IMR-90 (cell line): ENCODE measurements at regions not wholly inside any gene's neighbourhood (a gene's known extent, or its start where the extent isn't known, plus 50 kb on each side); places are given as distances from the start of the nearest gene placed in this dataset.

Experiments
- ATAC-seq: fragments of 200-7000 bp; cut with Tn5 transposase; 2 replicates; pipeline ENCODE4 v1.9.1; 2020; ENCODE audit warnings: low read depth, mild to moderate bottlenecking, moderate library complexity
- BruUV-seq: library from RNA; stranded (reverse); fragments of 400-500 nt; replicated peaks from 2 replicates; lab custom pipeline; 2021; lab: Mats Ljungman, UMichigan
- CTCF ChIA-PET: fragments of 300-600 bp; formaldehyde crosslinking; extraction: SDS; loops from one replicate; lab custom pipeline; 2021; ENCODE audit warnings: antibody characterized with exemption; lab: Yijun Ruan, JAX
- POLR2A ChIA-PET: fragments of 300-600 bp; sonication (Branson Sonifier 250); formaldehyde crosslinking; loops from one replicate; lab custom pipeline; 2022; ENCODE audit warnings: antibody characterized with exemption; ENCODE audit not compliant: unreplicated experiment; lab: Charles Lee
- DNase-seq: peaks from one replicate; pipeline ENCODE4 v3.0.0; 2013
- H2AFZ ChIP-seq: replicated peaks from 2 replicates; pipeline ENCODE3; 2013; ENCODE audit warnings: low read length, mild to moderate bottlenecking; ENCODE audit not compliant: poor library complexity
- H2AK5ac ChIP-seq: 2 replicates; pipeline ENCODE4 v1.6.1; 2013; ENCODE audit warnings: low read depth, low read length, inconsistent platforms
- H2AK9ac ChIP-seq: replicated peaks from 2 replicates; pipeline ENCODE3; 2013; ENCODE audit warnings: mild to moderate bottlenecking, low read depth, low read length, moderate library complexity; ENCODE audit not compliant: poor library complexity
- H2BK120ac ChIP-seq: 2 replicates; pipeline ENCODE4 v1.6.1; 2013; ENCODE audit warnings: low read depth, low read length, inconsistent platforms
- H2BK15ac ChIP-seq: 3 replicates; pipeline ENCODE4 v1.6.1; 2013; ENCODE audit warnings: low read depth, low read length, inconsistent platforms
- H2BK20ac ChIP-seq: 2 replicates; pipeline ENCODE4 v1.6.1; 2013; ENCODE audit warnings: low read depth, mild to moderate bottlenecking, inconsistent platforms, low read length, moderate library complexity
- H2BK5ac ChIP-seq: 2 replicates; pipeline ENCODE4 v1.6.1; 2013; ENCODE audit warnings: mild to moderate bottlenecking, low read depth, low read length, inconsistent platforms; ENCODE audit not compliant: poor library complexity, severe bottlenecking
- H3K14ac ChIP-seq: replicated peaks from 2 replicates; pipeline ENCODE4 v1.6.1; 2013; ENCODE audit warnings: low read depth, low read length, inconsistent platforms
- H3K18ac ChIP-seq: 2 replicates; pipeline ENCODE4 v1.6.1; 2013; ENCODE audit warnings: low read depth, low read length, control low read depth
- H3K23ac ChIP-seq: 2 replicates; pipeline ENCODE4 v1.6.1; 2013; ENCODE audit warnings: low read depth, low read length, inconsistent platforms
- H3K27ac ChIP-seq: 2 replicates; pipeline ENCODE4 v1.5.1; 2013; ENCODE audit warnings: mild to moderate bottlenecking, control low read depth, low read length; ENCODE audit not compliant: insufficient read depth
- H3K27me3 ChIP-seq: 2 replicates; pipeline ENCODE4 v1.6.1; 2013; ENCODE audit warnings: low read length; ENCODE audit not compliant: control insufficient read depth, insufficient read depth
- H3K36me3 ChIP-seq: 2 replicates; pipeline ENCODE4 v1.6.1; 2013; ENCODE audit warnings: low read length, mixed read lengths; ENCODE audit not compliant: control insufficient read depth, insufficient read depth
- H3K4ac ChIP-seq: 2 replicates; pipeline ENCODE4 v1.6.1; 2013; ENCODE audit warnings: low read depth, low read length, inconsistent platforms
- H3K4me1 ChIP-seq: 2 replicates; pipeline ENCODE4 v1.6.1; 2013; ENCODE audit warnings: low read length, mixed read lengths; ENCODE audit not compliant: control insufficient read depth, insufficient read depth
- H3K4me2 ChIP-seq: 2 replicates; pipeline ENCODE4 v1.6.1; 2013; ENCODE audit warnings: low read depth, mild to moderate bottlenecking, control low read depth, low read length, moderate library complexity
- H3K4me3 ChIP-seq: 2 replicates; pipeline ENCODE4 v1.5.1; 2013; ENCODE audit warnings: low read depth, mild to moderate bottlenecking, control low read depth, low read length, moderate library complexity; ENCODE audit not compliant: insufficient read depth
- H3K56ac ChIP-seq: 2 replicates; pipeline ENCODE4 v1.6.1; 2013; ENCODE audit warnings: low read length, inconsistent platforms; ENCODE audit not compliant: insufficient read depth; ENCODE audit errors: extremely low read depth
- H3K79me1 ChIP-seq, 2 experiments: 2 replicates each; pipeline ENCODE4 v1.6.1; 2013; ENCODE audit warnings: low read length in 2 of 2, inconsistent platforms in 1 of 2, low read depth in 1 of 2
- H3K9ac ChIP-seq: 2 replicates; pipeline ENCODE4 v1.6.1; 2013; ENCODE audit warnings: low read depth, low read length, control low read depth
- H3K9me1 ChIP-seq: 2 replicates; pipeline ENCODE4 v1.6.1; 2013; ENCODE audit warnings: low read length, inconsistent platforms; ENCODE audit not compliant: insufficient read depth
- H3K9me3 ChIP-seq: 2 replicates; pipeline ENCODE4 v1.6.1; 2013; ENCODE audit warnings: low read length; ENCODE audit not compliant: control insufficient read depth, insufficient read depth
- H4K20me1 ChIP-seq: 2 replicates; pipeline ENCODE4 v1.6.1; 2013; ENCODE audit warnings: low read length, inconsistent platforms; ENCODE audit not compliant: insufficient read depth
- H4K5ac ChIP-seq: 2 replicates; pipeline ENCODE4 v1.6.1; 2013; ENCODE audit warnings: mild to moderate bottlenecking, low read depth, low read length, control low read depth
- H4K8ac ChIP-seq, 2 experiments: 2 replicates each; pipeline ENCODE4 v1.6.1; 2013; ENCODE audit warnings: low read depth in 2 of 2, low read length in 2 of 2, control low read depth in 1 of 2, inconsistent platforms in 1 of 2
- H4K91ac ChIP-seq: 2 replicates; pipeline ENCODE4 v1.6.1; 2013; ENCODE audit warnings: low read depth, low read length, inconsistent platforms; ENCODE audit not compliant: insufficient read depth
- BHLHE40 ChIP-seq: fragments of 150-350 bp; IDR thresholded peaks from 2 replicates; pipeline ENCODE4 v1.6.1; 2016; ENCODE audit warnings: mild to moderate bottlenecking, low read depth, low read length
- CEBPB ChIP-seq: IDR thresholded peaks from 2 replicates; pipeline ENCODE4 v1.6.1; 2012; ENCODE audit warnings: low read depth, low read length, improper control_type of control experiment
- CHD1 ChIP-seq: IDR thresholded peaks from 2 replicates; pipeline ENCODE4 v1.6.1; 2012; ENCODE audit warnings: low read depth, low read length, improper control_type of control experiment
- ELK1 ChIP-seq: fragments of 150-350 bp; IDR thresholded peaks from 2 replicates; pipeline ENCODE4 v1.6.1; 2016; ENCODE audit warnings: low read depth, mild to moderate bottlenecking, low read length, moderate library complexity, borderline replicate concordance
- FOS ChIP-seq: fragments of 150-350 bp; IDR thresholded peaks from 2 replicates; pipeline ENCODE4 v1.6.1; 2016; ENCODE audit warnings: low read depth, low read length
- MAFK ChIP-seq: IDR thresholded peaks from 2 replicates; pipeline ENCODE4 v1.6.1; 2012; ENCODE audit warnings: low read depth, low read length, improper control_type of control experiment
- MAZ ChIP-seq: IDR thresholded peaks from 2 replicates; pipeline ENCODE4 v1.6.1; 2012; ENCODE audit warnings: low read depth, mild to moderate bottlenecking, low read length, improper control_type of control experiment, moderate library complexity, borderline replicate concordance
- MXI1 ChIP-seq: IDR thresholded peaks from 2 replicates; pipeline ENCODE4 v1.6.1; 2012; ENCODE audit warnings: low read depth, mild to moderate bottlenecking, low read length, moderate library complexity, borderline replicate concordance
- NFE2L2 ChIP-seq: fragments of 150-350 bp; IDR thresholded peaks from 2 replicates; pipeline ENCODE4 v1.6.1; 2016; ENCODE audit warnings: low read depth, mild to moderate bottlenecking, low read length
- POLR2A ChIP-seq: IDR thresholded peaks from 2 replicates; pipeline ENCODE4 v1.6.1; 2012; ENCODE audit warnings: mild to moderate bottlenecking, low read depth, low read length
- RAD21 ChIP-seq: IDR thresholded peaks from 2 replicates; pipeline ENCODE4 v1.6.1; 2012; ENCODE audit warnings: low read length, improper control_type of control experiment
- RCOR1 ChIP-seq: IDR thresholded peaks from 2 replicates; pipeline ENCODE4 v1.6.1; 2012; ENCODE audit warnings: mild to moderate bottlenecking, low read length, improper control_type of control experiment; ENCODE audit not compliant: insufficient replicate concordance
- RFX5 ChIP-seq: IDR thresholded peaks from 2 replicates; pipeline ENCODE4 v1.8.0; 2012; ENCODE audit warnings: low read depth, mild to moderate bottlenecking, low read length, moderate library complexity
- USF2 ChIP-seq: fragments of 150-350 bp; IDR thresholded peaks from 2 replicates; pipeline ENCODE4 v1.6.1; 2017; ENCODE audit warnings: mild to moderate bottlenecking, antibody characterized with exemption, low read length, low read depth
- WGBS, 2 experiments: methylation state at CpG; one replicate each; pipeline versions ENCODE4 v1.1.5 to v1.1.7; 2013; ENCODE audit warnings: missing lambda C conversion rate in 2 of 2; ENCODE audit not compliant: insufficient read length in 1 of 2; ENCODE audit errors: extremely low coverage in 2 of 2; 5-methylcytosine and 5-hydroxymethylcytosine counted together
- dilution Hi-C: fragments of 300-500 bp; cut with HindIII; formaldehyde crosslinking; loops from one replicate; pipeline ENCODE4 v1.14.3; 2018; ENCODE audit warnings: low sequenced_read_pairs; ENCODE audit not compliant: unreplicated experiment
- in situ Hi-C: fragments of 300-500 bp; cut with MboI; formaldehyde crosslinking; loops from 3 replicates; pipeline ENCODE4 v1.14.3; 2019; ENCODE audit warnings: low sequenced_read_pairs, inconsistent platforms, mixed read lengths
- intact Hi-C: fragments of 100-400 bp; cut with micrococcal nuclease; formaldehyde crosslinking; loops from 2 replicates; pipeline ENCODE4 v1.10.0; 2022

- H3K27me3 ChIP-seq = peaks cover 6% of the 10 kb centered on the region; the same call in 1 of the 2 replicates
- no peak overlapping the region for H3K18ac ChIP-seq
- H3K36me3 ChIP-seq = no peaks in the 10 kb centered on the region
- no peak overlapping the region for H2BK5ac ChIP-seq
- no peak overlapping the region for H3K4me2 ChIP-seq
- DNase-seq (no peak), ATAC-seq (no peak)
- dilution Hi-C loops = no loop called here
- H3K9me1 ChIP-seq = no peaks in the 10 kb centered on the region
- no peak overlapping the region for H3K56ac ChIP-seq
- in situ Hi-C loops = no loop called here
- H3K79me1 ChIP-seq = no peaks in the 10 kb centered on the region
- no peak overlapping the region for H3K9ac ChIP-seq
- no peaks in the 10 kb centered on the region for H3K4me1 ChIP-seq
- no peak overlapping the region for H2AFZ ChIP-seq
- H2AK5ac ChIP-seq = no peak overlapping the region
- no peak overlapping the region for H3K27ac ChIP-seq
- H3K4ac ChIP-seq = no peak overlapping the region
- no TSS peak for BruUV-seq
- H2AK9ac ChIP-seq = no peak overlapping the region
- no peak overlapping the region for H2BK15ac ChIP-seq
- POLR2A ChIA-PET = no interaction called here
- no peak overlapping the region for H2BK120ac ChIP-seq
- TF ChIP-seq RCOR1 (no peak), BHLHE40 (no peak), MAFK (no peak), CEBPB (no peak), USF2 (no peak), ELK1 (no peak), RFX5 (no peak), RAD21 (no peak), MAZ (no peak), POLR2A (no peak), NFE2L2 (no peak), FOS (no peak), MXI1 (no peak), CHD1 (no peak)
- no peak overlapping the region for H3K23ac ChIP-seq
- no peaks in the 10 kb centered on the region for H4K20me1 ChIP-seq
- H4K8ac ChIP-seq = no peak overlapping the region
- no peak overlapping the region for H2BK20ac ChIP-seq
- H3K4me3 ChIP-seq = no peak overlapping the region
- H4K91ac ChIP-seq = no peak overlapping the region
- H3K9me3 ChIP-seq = no peaks in the 10 kb centered on the region
- intact Hi-C loops = no loop called here
- CTCF ChIA-PET = interaction anchor here (1.0 kb wide), 1 partner anchor 13 kb away, joined by 3 read pairs; no protein-coding TSS in a partner anchor
- H4K5ac ChIP-seq = no peak overlapping the region
- WGBS, 2 experiments = no CpG with 5 or more reads among the region's 3 CpGs
- no peak overlapping the region for H3K14ac ChIP-seq
Observed at GRCh38 chr7:106514881-106515280, 146.1 kb downstream of the CCDC71L start.
